ENCODE measurements at regions not wholly inside any gene's neighbourhood (a gene's known extent, or its start where the extent isn't known, plus 50 kb on each side); places are given as distances from the start of the nearest gene placed in this dataset.

- no peaks in the 10 kb centered on the region for H3K79me2 ChIP-seq (ENCODE audit: low read length)
- no peak overlapping the region for H3K27ac ChIP-seq (ENCODE audit: low read length)
- no peak overlapping the region for H2AFZ ChIP-seq (ENCODE audit: low read length)
- intact Hi-C loops (cut with micrococcal nuclease): no loop called here
- DNase-seq: no peak
- POLR2A ChIA-PET (ENCODE audit: unreplicated experiment): interaction anchor here (0.7 kb wide), 1 partner anchor 112 kb away, joined by 9 read pairs; no protein-coding TSS in a partner anchor
- TF ChIP-seq EZH2phosphoT487 (IDR thresholded peaks at IDR 0.05; ENCODE audit: borderline replicate concordance, low read length) (no peak), EZH2 (IDR thresholded peaks at IDR 0.05; ENCODE audit: low read length, unreplicated experiment) (no peak)
- TF ChIP-seq, protein P1, sequence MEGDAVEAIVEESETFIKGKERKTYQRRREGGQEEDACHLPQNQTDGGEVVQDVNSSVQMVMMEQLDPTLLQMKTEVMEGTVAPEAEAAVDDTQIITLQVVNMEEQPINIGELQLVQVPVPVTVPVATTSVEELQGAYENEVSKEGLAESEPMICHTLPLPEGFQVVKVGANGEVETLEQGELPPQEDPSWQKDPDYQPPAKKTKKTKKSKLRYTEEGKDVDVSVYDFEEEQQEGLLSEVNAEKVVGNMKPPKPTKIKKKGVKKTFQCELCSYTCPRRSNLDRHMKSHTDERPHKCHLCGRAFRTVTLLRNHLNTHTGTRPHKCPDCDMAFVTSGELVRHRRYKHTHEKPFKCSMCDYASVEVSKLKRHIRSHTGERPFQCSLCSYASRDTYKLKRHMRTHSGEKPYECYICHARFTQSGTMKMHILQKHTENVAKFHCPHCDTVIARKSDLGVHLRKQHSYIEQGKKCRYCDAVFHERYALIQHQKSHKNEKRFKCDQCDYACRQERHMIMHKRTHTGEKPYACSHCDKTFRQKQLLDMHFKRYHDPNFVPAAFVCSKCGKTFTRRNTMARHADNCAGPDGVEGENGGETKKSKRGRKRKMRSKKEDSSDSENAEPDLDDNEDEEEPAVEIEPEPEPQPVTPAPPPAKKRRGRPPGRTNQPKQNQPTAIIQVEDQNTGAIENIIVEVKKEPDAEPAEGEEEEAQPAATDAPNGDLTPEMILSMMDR (conservative IDR thresholded peaks at IDR 0.05; ENCODE audit: low read depth, low read length): no peak
- no peak overlapping the region for H3K9ac ChIP-seq (ENCODE audit: low read length)
- H3K9me2 ChIP-seq (replicated peaks; ENCODE audit: low read length): no peaks in the 10 kb centered on the region
- no peaks in the 10 kb centered on the region for H3F3A ChIP-seq (ENCODE audit: low read length, unreplicated experiment)
- no peak overlapping the region for H3K4me2 ChIP-seq (ENCODE audit: low read length)
- BruUV-seq (replicated peaks): no TSS peak
- H3K36me3 ChIP-seq (ENCODE audit: low read depth, low read length): no peaks in the 10 kb centered on the region
- no peaks in the 10 kb centered on the region for H3K9me3 ChIP-seq (ENCODE audit: low read length)
- CTCF ChIA-PET: no interaction called here
- H4K20me1 ChIP-seq (ENCODE audit: low read length): no peaks in the 10 kb centered on the region
- H3K27me3 ChIP-seq (ENCODE audit: low read length): no peaks in the 10 kb centered on the region
- no peak overlapping the region for H3K4me3 ChIP-seq (ENCODE audit: low read length)
- ATAC-seq: no peak
- H3K4me1 ChIP-seq (ENCODE audit: insufficient read depth, low read length): no peaks in the 10 kb centered on the region
Measured at GRCh38 chr14:103217538-103217937, 94.3 kb downstream of the TNFAIP2 start.

DNA sequence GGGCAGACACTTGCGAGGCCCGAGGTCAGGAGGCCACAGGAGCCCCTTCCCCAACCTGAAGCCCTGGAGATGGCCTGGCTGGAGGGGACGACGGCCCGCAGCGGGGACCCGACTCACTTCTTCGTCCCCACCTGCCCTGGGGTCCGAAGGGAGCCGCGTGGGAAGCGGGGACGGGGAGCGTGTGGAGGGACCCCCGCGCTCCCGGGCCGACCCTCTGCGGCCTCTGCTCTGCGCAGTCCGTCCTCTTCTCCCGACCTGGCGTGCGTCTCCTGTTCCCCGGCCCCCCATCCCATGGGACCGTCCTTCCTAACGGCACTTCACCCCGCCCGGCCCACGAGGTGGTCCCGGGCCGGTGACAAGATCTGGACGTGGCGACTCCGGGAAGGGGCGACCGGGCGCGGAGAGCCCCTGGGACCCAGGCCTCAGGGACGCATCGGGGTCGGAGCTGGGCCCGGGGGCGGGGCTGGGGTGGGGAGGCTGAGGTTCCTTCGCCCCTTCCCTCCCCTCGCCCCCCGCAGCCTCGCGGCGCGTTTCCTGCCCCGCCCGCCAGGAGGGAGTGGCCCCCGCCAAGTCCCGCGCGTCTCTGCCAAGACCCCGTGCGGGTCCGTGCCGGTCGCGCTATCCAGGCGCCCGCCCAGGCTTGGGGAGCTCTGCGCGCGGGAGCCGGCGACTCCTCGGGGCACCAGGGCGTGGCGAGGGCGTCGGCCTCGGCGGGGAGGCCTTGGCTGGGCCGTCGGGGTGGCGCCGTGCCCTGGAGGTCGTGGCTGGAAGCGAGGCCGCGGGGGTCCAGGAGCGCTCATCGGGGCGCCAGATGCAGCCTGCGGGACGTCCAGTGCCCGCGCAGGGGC is 97.1 kb downstream of the TNFAIP2 start:
- Histone ChIP-seq H3K4me2 (ENCODE audit: low read length) (no peak overlapping the region), H3K27me3 (ENCODE audit: low read length) (no peaks in the 10 kb centered on the region), H3K79me2 (ENCODE audit: low read length) (no peaks in the 10 kb centered on the region), H3K9ac (ENCODE audit: low read length) (no peak overlapping the region), H4K20me1 (ENCODE audit: low read length) (no peaks in the 10 kb centered on the region), H3K9me3 (ENCODE audit: low read length) (no peaks in the 10 kb centered on the region), H3K4me1 (ENCODE audit: insufficient read depth, low read length) (0 out of 2 replicates have a peak, but pooled peaks cover 3% of the 10 kb centered on the region), H3K9me2 (replicated peaks; ENCODE audit: low read length) (no peaks in the 10 kb centered on the region), H3K27ac (ENCODE audit: low read length) (no peak overlapping the region), H2AFZ (ENCODE audit: low read length) (no peak overlapping the region), H3K4me3 (ENCODE audit: low read length) (no peak overlapping the region), H3F3A (ENCODE audit: low read length, unreplicated experiment) (no peaks in the 10 kb centered on the region), H3K36me3 (ENCODE audit: low read depth, low read length) (no peaks in the 10 kb centered on the region)
- BruUV-seq (replicated peaks): no TSS peak
- no peak for TF ChIP-seq EZH2 (IDR thresholded peaks at IDR 0.05; ENCODE audit: low read length, unreplicated experiment)
- TF ChIP-seq, protein P1 (conservative IDR thresholded peaks at IDR 0.05; ENCODE audit: low read depth, low read length): no peak
- no peak for TF ChIP-seq EZH2phosphoT487 (IDR thresholded peaks at IDR 0.05; ENCODE audit: borderline replicate concordance, low read length)
- CTCF ChIA-PET: no interaction called here
- ATAC-seq (no peak), DNase-seq (no peak)
- POLR2A ChIA-PET (ENCODE audit: unreplicated experiment): no interaction called here
- intact Hi-C loops (cut with micrococcal nuclease): no loop called here

DNA sequence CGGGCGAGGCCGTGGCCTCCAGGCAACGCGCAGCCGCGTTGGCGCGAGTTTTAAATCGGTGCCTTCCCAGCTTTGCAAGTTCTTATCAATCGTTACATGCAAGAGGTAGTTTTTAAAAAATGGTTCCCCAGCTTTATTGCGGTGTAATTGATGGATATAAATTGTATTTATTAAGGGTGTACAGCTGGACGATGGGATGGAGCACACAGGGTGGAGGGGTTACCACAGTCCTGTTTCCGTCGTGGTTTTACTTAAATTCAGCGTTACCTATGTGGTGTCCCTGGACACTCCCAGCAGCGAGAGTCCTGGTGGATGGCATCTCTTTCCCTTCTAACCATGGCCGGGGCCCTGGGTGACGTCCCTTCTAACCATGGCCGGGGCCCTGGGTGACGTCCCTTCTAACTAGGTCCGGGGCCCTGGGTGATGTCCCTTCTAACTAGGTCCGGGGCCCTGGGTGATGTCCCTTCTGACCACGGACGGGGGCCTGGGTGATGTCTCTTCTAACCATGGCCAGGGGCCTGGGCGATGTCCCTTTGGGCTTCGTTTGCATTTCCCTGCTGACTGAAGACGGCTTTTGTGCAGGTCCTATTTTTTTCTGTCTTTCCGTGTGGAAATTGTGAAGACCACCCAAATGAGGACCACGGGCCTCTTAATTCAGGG is 97.9 kb downstream of the TNFAIP2 start:
- Histone ChIP-seq H3K36me3 (ENCODE audit: low read depth, low read length) (no peaks in the 10 kb centered on the region), H4K20me1 (ENCODE audit: low read length) (no peaks in the 10 kb centered on the region), H3K9me3 (ENCODE audit: low read length) (no peaks in the 10 kb centered on the region), H3K4me2 (ENCODE audit: low read length) (no peak overlapping the region), H3K27me3 (ENCODE audit: low read length) (no peaks in the 10 kb centered on the region), H3K27ac (ENCODE audit: low read length) (no peak overlapping the region), H3K9me2 (replicated peaks; ENCODE audit: low read length) (no peaks in the 10 kb centered on the region), H3F3A (ENCODE audit: low read length, unreplicated experiment) (no peaks in the 10 kb centered on the region), H2AFZ (ENCODE audit: low read length) (no peak overlapping the region), H3K9ac (ENCODE audit: low read length) (no peak overlapping the region), H3K4me1 (ENCODE audit: insufficient read depth, low read length) (0 out of 2 replicates have a peak, but pooled peaks cover 4% of the 10 kb centered on the region), H3K79me2 (ENCODE audit: low read length) (no peaks in the 10 kb centered on the region), H3K4me3 (ENCODE audit: low read length) (no peak overlapping the region)
- BruUV-seq (replicated peaks): no TSS peak
- ATAC-seq (no peak), DNase-seq (no peak)
- TF ChIP-seq EZH2 (IDR thresholded peaks at IDR 0.05; ENCODE audit: low read length, unreplicated experiment) (no peak), EZH2phosphoT487 (IDR thresholded peaks at IDR 0.05; ENCODE audit: borderline replicate concordance, low read length) (no peak)
- TF ChIP-seq, protein P1 (conservative IDR thresholded peaks at IDR 0.05; ENCODE audit: low read depth, low read length): no peak
- ChIA-PET POLR2A (ENCODE audit: unreplicated experiment) (no interaction called here), CTCF (no interaction called here)
- intact Hi-C loops (cut with micrococcal nuclease): no loop called here

All from PC-3 (cell line).